Fibroblast of pulmonary artery (primary cell): ENCODE measurements at regions not wholly inside any gene's neighbourhood (a gene's known extent, or its start where the extent isn't known, plus 50 kb on each side); places are given as distances from the start of the nearest gene placed in this dataset.
"Not testable (repeated sequence)": the region's sequence is repeated elsewhere in the genome, so short reads cannot be mapped to it uniquely, and the experiment has no call there.

Experiments used
- DNase-seq: peaks from one replicate; pipeline ENCODE4 v3.0.0-alpha.2; 2010; ENCODE audit warnings: low read depth
- H3K4me3 ChIP-seq: replicated peaks from 2 replicates; pipeline ENCODE4 v1.5.1; 2011; ENCODE audit warnings: low read depth, mild to moderate bottlenecking, control low read depth, low read length, moderate library complexity
- TF ChIP-seq, protein P1 (sequence below): IDR thresholded peaks from 2 replicates; pipeline ENCODE4 v1.5.1; 2011; ENCODE audit warnings: mild to moderate bottlenecking, control low read depth, low read length, inconsistent platforms; ENCODE audit errors: missing control alignments

DNA sequence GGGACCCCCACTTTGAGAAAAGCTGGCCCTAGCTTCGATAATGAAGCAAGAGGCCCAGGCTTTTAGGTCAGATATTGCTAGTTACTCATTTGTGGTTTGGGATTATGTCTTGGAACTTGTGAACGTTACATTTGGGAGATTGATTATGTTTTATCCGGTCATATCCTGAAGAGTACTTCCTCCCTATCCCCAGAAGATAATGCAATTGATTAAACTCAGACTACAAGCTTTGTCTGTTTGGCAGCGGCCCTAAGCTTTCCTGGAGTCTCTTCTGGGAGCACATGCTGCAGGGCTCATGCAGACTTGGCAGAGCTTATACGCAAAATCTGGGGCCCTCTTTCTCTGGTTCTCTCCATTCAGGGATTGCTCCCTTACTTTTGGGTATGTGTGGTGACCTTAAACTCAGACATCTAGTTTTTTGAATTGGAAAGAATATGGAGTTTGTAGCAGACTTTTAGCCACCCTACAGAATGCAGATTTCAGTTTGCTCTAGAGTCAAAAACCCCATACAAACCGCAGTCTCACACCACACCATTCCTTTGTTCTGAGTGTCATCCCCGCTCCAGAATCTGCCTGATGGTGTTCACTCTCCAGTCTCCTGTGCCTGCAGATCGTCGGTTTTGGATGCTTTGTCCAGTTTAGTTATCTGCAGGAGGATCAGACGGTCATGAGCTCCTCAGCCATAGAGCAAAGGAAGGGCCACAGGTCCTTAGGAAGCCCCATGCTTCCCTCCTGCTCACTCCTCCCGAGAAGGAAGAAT lies 449.5 kb upstream of the TRPC7 start:
- DNase-seq: peak; percentile 42
- no peak overlapping the region for H3K4me3 ChIP-seq
- TF ChIP-seq, protein P1, sequence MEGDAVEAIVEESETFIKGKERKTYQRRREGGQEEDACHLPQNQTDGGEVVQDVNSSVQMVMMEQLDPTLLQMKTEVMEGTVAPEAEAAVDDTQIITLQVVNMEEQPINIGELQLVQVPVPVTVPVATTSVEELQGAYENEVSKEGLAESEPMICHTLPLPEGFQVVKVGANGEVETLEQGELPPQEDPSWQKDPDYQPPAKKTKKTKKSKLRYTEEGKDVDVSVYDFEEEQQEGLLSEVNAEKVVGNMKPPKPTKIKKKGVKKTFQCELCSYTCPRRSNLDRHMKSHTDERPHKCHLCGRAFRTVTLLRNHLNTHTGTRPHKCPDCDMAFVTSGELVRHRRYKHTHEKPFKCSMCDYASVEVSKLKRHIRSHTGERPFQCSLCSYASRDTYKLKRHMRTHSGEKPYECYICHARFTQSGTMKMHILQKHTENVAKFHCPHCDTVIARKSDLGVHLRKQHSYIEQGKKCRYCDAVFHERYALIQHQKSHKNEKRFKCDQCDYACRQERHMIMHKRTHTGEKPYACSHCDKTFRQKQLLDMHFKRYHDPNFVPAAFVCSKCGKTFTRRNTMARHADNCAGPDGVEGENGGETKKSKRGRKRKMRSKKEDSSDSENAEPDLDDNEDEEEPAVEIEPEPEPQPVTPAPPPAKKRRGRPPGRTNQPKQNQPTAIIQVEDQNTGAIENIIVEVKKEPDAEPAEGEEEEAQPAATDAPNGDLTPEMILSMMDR: no peak

DNA sequence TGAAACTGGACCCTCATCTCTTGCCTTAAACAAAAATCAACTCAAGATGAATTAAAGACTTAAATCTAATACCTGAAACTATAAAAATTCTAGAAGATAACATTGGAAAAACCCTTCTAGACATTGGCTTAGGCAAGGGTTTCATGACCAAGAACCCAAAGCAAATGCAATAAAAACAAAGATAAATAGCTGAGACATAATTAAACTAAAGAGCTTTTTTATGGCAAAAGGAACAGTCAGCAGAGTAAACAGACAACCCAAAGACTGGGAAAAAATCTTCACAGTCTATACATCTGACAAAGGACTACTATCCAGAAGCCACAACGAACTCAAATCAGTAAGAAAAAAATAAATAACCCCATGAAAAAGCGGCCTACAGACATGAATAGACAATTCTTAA lies 446.9 kb upstream of the TRPC7 start:
- H3K4me3 ChIP-seq, DNase-seq: not testable (repeated sequence)

DNA sequence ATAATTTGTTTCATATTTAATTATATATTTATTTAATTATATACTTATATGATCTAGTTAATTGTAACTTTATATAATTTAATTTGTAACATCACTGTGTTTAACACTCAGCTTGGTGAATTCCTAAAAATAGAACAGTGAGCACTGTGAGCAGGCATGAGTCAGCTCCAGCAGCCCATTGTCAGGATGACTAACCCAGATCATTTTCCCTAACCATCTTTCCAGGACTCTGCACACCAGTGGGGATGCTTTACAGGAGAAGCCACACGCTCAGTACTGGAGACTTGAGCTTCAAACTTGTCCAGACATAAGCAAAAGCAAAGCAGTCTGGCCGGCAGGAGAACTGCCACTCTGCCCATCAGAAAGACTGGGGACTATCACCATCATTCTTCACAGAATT lies 446.2 kb upstream of the TRPC7 start:
- H3K4me3 ChIP-seq: no peak overlapping the region
- TF ChIP-seq, protein P1: no peak
- peak; percentile 68 for DNase-seq

DNA sequence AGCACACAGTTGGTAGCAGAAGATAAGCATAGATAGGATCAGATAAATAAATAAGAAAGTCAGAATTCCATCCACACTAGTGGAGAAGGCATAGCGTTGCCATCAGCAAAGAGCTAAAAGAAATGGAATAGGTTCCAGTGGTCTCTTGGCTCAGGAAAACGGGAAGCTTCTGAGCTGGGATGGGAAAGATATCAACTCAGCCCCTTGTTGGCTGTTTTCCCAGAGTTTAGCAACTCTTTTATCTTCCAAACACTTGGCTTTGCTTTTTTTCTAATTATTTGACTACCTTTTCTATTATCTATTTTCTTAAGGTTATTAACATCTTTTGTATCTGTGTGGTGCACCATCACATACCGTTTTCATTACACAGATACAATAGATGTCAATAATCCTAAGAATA lies 445.7 kb upstream of the TRPC7 start:
- TF ChIP-seq, protein P1: no peak
- H3K4me3 ChIP-seq: no peak overlapping the region
- peak; percentile 14 for DNase-seq

DNA sequence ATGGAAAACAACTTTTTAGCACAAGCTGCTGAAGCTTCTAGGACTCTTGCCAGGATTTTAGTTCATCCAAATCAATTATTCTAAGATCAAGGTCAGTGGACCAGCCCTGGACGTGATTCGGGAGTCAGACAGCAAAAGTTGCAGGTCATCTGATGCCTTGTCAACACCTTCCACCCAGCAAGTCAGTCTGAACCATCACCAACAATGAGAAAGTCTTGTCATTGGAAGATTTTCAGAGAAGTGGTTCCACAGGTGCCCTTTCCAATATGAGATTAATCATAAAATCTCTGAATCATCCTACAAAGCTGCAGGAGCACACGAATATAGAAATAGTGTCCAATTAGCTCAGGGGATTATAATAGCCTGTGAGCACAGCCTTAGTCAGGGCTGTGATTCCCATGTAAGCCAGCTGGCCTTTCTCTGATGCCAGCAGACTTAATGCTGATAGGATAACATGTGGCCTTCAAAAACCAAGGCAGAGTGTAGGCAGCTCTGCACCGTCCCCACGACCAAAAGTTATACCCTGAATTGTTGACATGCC lies 445.0 kb upstream of the TRPC7 start:
- H3K4me3 ChIP-seq: no peak overlapping the region
- TF ChIP-seq, protein P1: no peak
- DNase-seq: peak; percentile 19

DNA sequence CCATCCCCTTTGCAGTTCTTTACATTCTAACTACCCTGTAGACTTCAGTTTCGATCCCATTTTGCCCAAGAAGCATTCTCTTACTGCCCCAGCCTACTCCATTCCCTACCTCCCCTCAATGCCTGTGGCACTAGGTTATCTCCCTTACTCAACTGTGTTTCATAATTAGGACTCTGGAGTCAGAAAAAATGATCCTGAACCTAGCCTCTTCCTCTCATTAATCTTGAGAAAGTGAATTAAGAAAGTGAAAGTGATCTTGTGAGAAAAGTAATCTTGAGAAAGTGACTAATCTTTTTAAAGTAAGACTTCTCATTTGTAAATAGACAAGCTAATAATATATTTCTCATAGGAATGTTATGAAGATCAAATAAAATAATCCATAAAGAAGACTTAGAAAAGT lies 444.0 kb upstream of the TRPC7 start:
- DNase-seq: no peak
- TF ChIP-seq, protein P1: no peak
- no peak overlapping the region for H3K4me3 ChIP-seq

DNA sequence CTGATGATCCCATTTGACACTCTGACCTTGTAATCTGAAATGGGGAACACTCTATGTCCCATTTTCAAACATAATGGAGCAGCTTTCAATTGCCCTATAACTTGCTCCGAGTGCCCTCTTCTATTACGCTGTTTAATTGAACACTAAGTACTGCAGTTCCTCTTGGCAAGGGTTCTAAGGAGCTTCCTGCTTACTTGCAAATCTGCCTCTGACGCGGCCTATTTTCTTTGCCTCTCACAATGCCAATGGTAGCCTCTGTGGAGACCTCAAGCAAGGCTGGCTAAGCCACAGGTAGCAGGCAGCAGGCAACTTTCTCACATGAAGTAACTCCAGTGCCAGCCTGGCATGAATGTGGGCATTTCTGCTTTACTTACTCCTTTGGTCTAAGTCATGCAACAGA lies 443.4 kb upstream of the TRPC7 start:
- TF ChIP-seq, protein P1: no peak
- no peak overlapping the region for H3K4me3 ChIP-seq
- DNase-seq: no peak
